Epithelial cell of esophagus (primary cell): ENCODE measurements at regions not wholly inside any gene's neighbourhood (a gene's known extent, or its start where the extent isn't known, plus 50 kb on each side); places are given as distances from the start of the nearest gene placed in this dataset.

Experiments
- DNase-seq: peaks from one replicate; pipeline ENCODE4 v3.0.0; 2010; ENCODE audit warnings: low read depth
- H3K4me3 ChIP-seq: 2 replicates; pipeline ENCODE4 v1.5.1; 2011; ENCODE audit warnings: mild to moderate bottlenecking, low read length, control low read depth
- CTCF ChIP-seq: IDR thresholded peaks from 2 replicates; pipeline ENCODE4 v1.5.1; 2011; ENCODE audit warnings: low read depth, mild to moderate bottlenecking, low read length, control low read depth, inconsistent platforms; ENCODE audit not compliant: insufficient read depth; ENCODE audit errors: missing control alignments

GRCh38 chr10:52679117-52679516 lies 93.5 kb downstream of the MBL2 start:
- no peak for DNase-seq
- no peak for TF ChIP-seq CTCF
- H3K4me3 ChIP-seq, result no peak overlapping the region

- H3K4me3 ChIP-seq, result no peak overlapping the region
- no peak for TF ChIP-seq CTCF
- peak; percentile 70 for DNase-seq
Measured at GRCh38 chr10:52682766-52683165, 89.8 kb downstream of the MBL2 start.

- H3K4me3 ChIP-seq, result no peak overlapping the region
- TF ChIP-seq CTCF, result no peak
Measured at GRCh38 chr10:52683776-52684175, 88.8 kb downstream of the MBL2 start.

GRCh38 chr10:52688899-52689298 lies 83.7 kb downstream of the MBL2 start:
- DNase-seq, result peak; percentile 62
- no peak overlapping the region for H3K4me3 ChIP-seq
- TF ChIP-seq CTCF, result no peak

More at GRCh38 chr10:52683776-52684175, 88.8 kb downstream of the MBL2 start:
- DNase-seq, result no peak

- H3K4me3 ChIP-seq, result no peak overlapping the region
- no peak for DNase-seq
- TF ChIP-seq CTCF, result no peak
Measured at GRCh38 chr10:52696232-52696631, 76.4 kb downstream of the MBL2 start.

- DNase-seq, result no peak
- no peak overlapping the region for H3K4me3 ChIP-seq
Measured at GRCh38 chr10:52701647-52702046, 70.9 kb downstream of the MBL2 start.

GRCh38 chr10:52703451-52703850 lies 69.1 kb downstream of the MBL2 start:
- TF ChIP-seq CTCF, result no peak
- no peak overlapping the region for H3K4me3 ChIP-seq
- no peak for DNase-seq

More at GRCh38 chr10:52701647-52702046, 70.9 kb downstream of the MBL2 start:
- TF ChIP-seq CTCF, result no peak
